Aorta (tissue), 5 donors: ENCODE measurements at regions not wholly inside any gene's neighbourhood (a gene's known extent, or its start where the extent isn't known, plus 50 kb on each side); places are given as distances from the start of the nearest gene placed in this dataset.

Source experiments
- ATAC-seq: fragments of 200-7000 bp; cut with Tn5 transposase; one replicate; pipeline ENCODE4 v1.9.1; 2022; ENCODE audit warnings: moderate library complexity; ENCODE audit not compliant: low FRiP score
- DNase-seq, 2 donors: peaks; one replicate each; pipeline ENCODE4 v3.0.0-alpha.2; 2020
- H3K27ac ChIP-seq, 2 donors: one replicate each; pipeline ENCODE4 v1.5.1; 2013; ENCODE audit warnings: low read length in 2 of 2, mild to moderate bottlenecking in 2 of 2, moderate library complexity in 2 of 2, control low read depth in 1 of 2, inconsistent platforms in 1 of 2, low read depth in 1 of 2
- H3K27me3 ChIP-seq, 2 donors: one replicate each; pipeline ENCODE4 v1.6.1; 2013; ENCODE audit warnings: control low read depth in 1 of 2, low read length in 1 of 2, mild to moderate bottlenecking in 1 of 2, moderate library complexity in 1 of 2; ENCODE audit not compliant: insufficient read depth in 2 of 2, control insufficient read depth in 1 of 2
- H3K36me3 ChIP-seq, 2 donors: one replicate each; pipeline ENCODE4 v1.6.1; 2013; ENCODE audit warnings: control low read depth in 1 of 2, low read length in 1 of 2, mild to moderate bottlenecking in 1 of 2; ENCODE audit not compliant: insufficient read depth in 2 of 2, control insufficient read depth in 1 of 2
- H3K4me1 ChIP-seq, 2 donors: one replicate each; pipeline ENCODE4 v1.6.1; 2013; ENCODE audit warnings: low read length in 2 of 2, control low read depth in 1 of 2, mild to moderate bottlenecking in 1 of 2, moderate library complexity in 1 of 2; ENCODE audit not compliant: insufficient read depth in 2 of 2, control insufficient read depth in 1 of 2
- H3K4me3 ChIP-seq, 2 donors: one replicate each; pipeline ENCODE4 v1.5.1; 2013; ENCODE audit warnings: low read length in 2 of 2, control low read depth in 1 of 2, mild to moderate bottlenecking in 1 of 2
- H3K9me3 ChIP-seq: one replicate; pipeline ENCODE4 v1.6.1; 2013; ENCODE audit warnings: mild to moderate bottlenecking, low read length; ENCODE audit not compliant: control insufficient read depth
- WGBS, 2 donors: extraction: QIAGEN DNeasy Blood & Tissue Kit; methylation state at CpG; one replicate each; pipeline ENCODE4 v1.1.7; 2013; 5-methylcytosine and 5-hydroxymethylcytosine counted together
- intact Hi-C, 2 donors: fragments of 100-400 bp; cut with DNase I; formaldehyde crosslinking; loops; one replicate each; pipeline versions ENCODE4 v1.14.2 to v1.15.0; 2022
- donor health status: healthy with polysubstance abuse.
- donor health status: Bipolar disorder and iron deficiency.
- donor health status: DM: no; HTN: no; CAD: no.
- donor health status: DM: no; HTN: no; CAD: no.
- donor health status: DM: yes; HTN: yes; CAD: no.

GRCh38 chr2:41958775-41959174, 89.0 kb upstream of the PKDCC start:
- H3K36me3 ChIP-seq, result no peaks in the 10 kb centered on the region
- no peaks in the 10 kb centered on the region for H3K27me3 ChIP-seq
- 59% methylated on average over 2 of the region's 2 CpGs for WGBS, 2 donors
- H3K27ac ChIP-seq, result no peak overlapping the region
- peaks cover 0 to 5% of the 10 kb centered on the region in 2 donors for H3K4me1 ChIP-seq
- ATAC-seq (no peak), DNase-seq (no peak)
- no peak overlapping the region for H3K4me3 ChIP-seq
- intact Hi-C loops, result no loop called here
- H3K9me3 ChIP-seq, result no peaks in the 10 kb centered on the region

DNA sequence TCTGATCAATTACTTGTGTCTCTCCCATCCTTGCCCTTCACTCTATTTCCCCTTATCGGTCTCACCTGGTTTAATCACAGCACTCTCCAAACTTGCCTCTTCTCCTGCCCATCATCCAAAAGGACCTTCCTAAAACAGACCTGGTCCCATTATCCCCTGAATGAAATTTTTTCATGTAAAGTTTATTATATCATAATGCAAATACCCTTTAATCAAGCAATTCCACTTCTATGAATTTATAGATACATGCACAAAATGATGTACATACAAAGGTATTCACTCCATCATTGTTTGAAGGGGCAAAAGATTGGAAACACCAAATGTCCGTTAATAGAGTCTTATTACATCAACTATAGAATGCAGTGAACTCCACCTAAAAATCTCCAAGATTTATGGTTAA, 88.1 kb upstream of the PKDCC start:
- ATAC-seq (no peak), DNase-seq (no peak)
- H3K27ac ChIP-seq, result no peak overlapping the region
- WGBS, 2 donors, result 95 to 96% methylated on average over 2 of the region's 2 CpGs
- H3K4me1 ChIP-seq, result peaks cover 6 to 7% of the 10 kb centered on the region in 2 donors
- H3K9me3 ChIP-seq, result no peaks in the 10 kb centered on the region
- intact Hi-C loops, result loop anchor here in 1 of 2 donors (10.0 kb wide), 1 partner anchor 55 kb away; no protein-coding TSS in a partner anchor
- H3K27me3 ChIP-seq, result no peaks in the 10 kb centered on the region
- H3K4me3 ChIP-seq, result no peak overlapping the region
- H3K36me3 ChIP-seq, result no peaks in the 10 kb centered on the region

DNA sequence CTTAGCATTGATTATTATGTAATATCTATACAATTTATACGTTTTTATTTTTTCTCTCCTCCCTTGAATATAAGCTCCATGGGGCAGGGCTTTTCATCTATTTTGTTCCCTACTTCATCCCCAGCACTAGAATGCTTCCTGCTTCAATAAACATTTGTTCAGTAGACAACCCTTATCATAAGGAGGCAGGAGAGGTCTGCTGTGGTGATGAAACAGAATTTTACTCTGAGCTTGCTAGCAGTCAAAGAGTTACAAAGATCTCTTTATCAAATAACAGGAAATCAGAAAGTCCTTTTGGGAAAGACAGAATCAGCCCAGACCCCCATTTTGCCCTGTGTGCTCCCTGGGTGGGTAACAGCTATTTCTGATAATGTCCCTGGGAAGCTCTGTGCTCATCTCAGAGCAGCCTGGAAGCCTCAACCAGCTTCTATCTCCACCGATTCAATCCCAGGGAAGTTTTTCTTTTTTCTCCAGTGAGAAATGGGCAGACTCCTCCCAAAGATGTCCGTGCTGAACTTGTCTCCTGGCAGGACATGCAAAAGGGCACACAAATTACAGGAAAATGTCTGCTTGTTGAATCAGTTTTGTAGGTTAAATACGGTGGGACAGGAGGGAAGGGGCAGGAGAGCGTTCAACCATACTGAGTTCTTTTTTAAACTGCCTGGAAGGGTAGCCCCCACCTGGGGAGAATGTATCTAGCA, 84.7 kb upstream of the PKDCC start:
- Histone ChIP-seq H3K4me3 (no peak overlapping the region), H3K9me3 (no peaks in the 10 kb centered on the region), H3K27ac (peak overlapping the region in 1 of 2 donors; percentile 68), H3K27me3 (no peaks in the 10 kb centered on the region), H3K4me1 (peaks cover 13 to 16% of the 10 kb centered on the region in 2 donors), H3K36me3 (no peaks in the 10 kb centered on the region)
- DNase-seq (no peak), ATAC-seq (no peak)
- intact Hi-C loops, result loop anchor here in 1 of 2 donors (10.0 kb wide), 1 partner anchor 58 kb away; no protein-coding TSS in a partner anchor
- 15 to 34% methylated on average over 5 of the region's 5 CpGs for WGBS, 2 donors

GRCh38 chr2:41963661-41964525, 83.9 kb upstream of the PKDCC start:
- 8 to 14% methylated on average over 10 of the region's 10 CpGs for WGBS, 2 donors
- ATAC-seq, result peak; percentile 66
- Histone ChIP-seq H3K4me3 (no peak overlapping the region), H3K27ac (peak overlapping the region; percentile 62 to 89), H3K27me3 (no peaks in the 10 kb centered on the region), H3K4me1 (peaks cover 13 to 16% of the 10 kb centered on the region in 2 donors), H3K9me3 (no peaks in the 10 kb centered on the region), H3K36me3 (no peaks in the 10 kb centered on the region)
- DNase-seq, result peak; percentile 85 to 86
- intact Hi-C loops, result loop anchor here in 1 of 2 donors (10.0 kb wide), 1 partner anchor 59 kb away; no protein-coding TSS in a partner anchor

GRCh38 chr2:41965173-41965908, 82.5 kb upstream of the PKDCC start:
- intact Hi-C loops, result loop anchor here (5.0 to 10.0 kb wide), 3 partner anchors 61 to 97 kb away; no protein-coding TSS in a partner anchor
- ATAC-seq, result no peak
- peaks cover 13 to 16% of the 10 kb centered on the region in 2 donors for H3K4me1 ChIP-seq

GRCh38 chr2:41965909-41966295, 81.9 kb upstream of the PKDCC start:
- Histone ChIP-seq H3K27ac (peak overlapping the region; percentile 84 to 89), H3K9me3 (no peaks in the 10 kb centered on the region), H3K27me3 (no peaks in the 10 kb centered on the region), H3K4me1 (peaks cover 13 to 16% of the 10 kb centered on the region in 2 donors), H3K36me3 (no peaks in the 10 kb centered on the region), H3K4me3 (no peak overlapping the region)
- WGBS, 2 donors, result 2 to 6% methylated on average over 2 of the region's 2 CpGs
- ATAC-seq (peak; percentile 56), DNase-seq (peak in 1 of 2 donors; percentile 72)
- intact Hi-C loops, result loop anchor here (1.0 to 10.0 kb wide), 5 partner anchors 61 to 96 kb away; no protein-coding TSS in a partner anchor

More at GRCh38 chr2:41965173-41965908, 82.5 kb upstream of the PKDCC start:
- no peak for DNase-seq
- Histone ChIP-seq H3K27ac (peak overlapping the region; percentile 84 to 89), H3K4me3 (no peak overlapping the region), H3K27me3 (no peaks in the 10 kb centered on the region), H3K36me3 (no peaks in the 10 kb centered on the region), H3K9me3 (no peaks in the 10 kb centered on the region)
- WGBS, 2 donors, result 29 to 32% methylated on average over 5 of the region's 5 CpGs

DNA sequence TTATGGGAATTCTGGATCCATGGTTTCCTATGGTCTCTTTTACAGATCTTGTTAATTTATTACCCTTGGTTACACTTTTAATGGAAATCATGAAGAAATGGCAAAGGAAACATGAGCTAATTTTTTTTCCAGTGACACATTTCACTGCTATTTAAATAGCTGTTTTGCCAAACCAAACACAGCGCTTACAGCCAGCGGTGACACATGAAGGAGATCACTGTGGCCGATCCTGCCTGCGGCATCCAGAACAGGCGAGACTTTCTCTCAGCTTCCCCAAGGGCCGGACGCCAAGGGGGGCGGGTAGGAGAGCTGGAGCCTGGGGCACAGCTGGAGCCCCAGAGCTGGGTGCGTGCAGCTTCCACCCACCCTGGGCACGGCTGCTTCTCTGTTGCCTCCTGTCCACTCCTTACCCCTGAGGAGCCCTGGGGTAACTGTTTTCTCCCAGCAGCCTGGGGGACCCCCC, 81.4 kb upstream of the PKDCC start:
- Histone ChIP-seq H3K4me1 (peaks cover 13 to 16% of the 10 kb centered on the region in 2 donors), H3K4me3 (no peak overlapping the region), H3K9me3 (no peaks in the 10 kb centered on the region), H3K27ac (peak overlapping the region; percentile 89 to 93), H3K27me3 (no peaks in the 10 kb centered on the region), H3K36me3 (no peaks in the 10 kb centered on the region)
- WGBS, 2 donors, result 2 to 4% methylated on average over 10 of the region's 10 CpGs
- DNase-seq (peak; percentile 97 to 98), ATAC-seq (peak; percentile 90)
- intact Hi-C loops, result loop anchor here (1.0 to 10.0 kb wide), 5 partner anchors 62 to 96 kb away; no protein-coding TSS in a partner anchor

DNA sequence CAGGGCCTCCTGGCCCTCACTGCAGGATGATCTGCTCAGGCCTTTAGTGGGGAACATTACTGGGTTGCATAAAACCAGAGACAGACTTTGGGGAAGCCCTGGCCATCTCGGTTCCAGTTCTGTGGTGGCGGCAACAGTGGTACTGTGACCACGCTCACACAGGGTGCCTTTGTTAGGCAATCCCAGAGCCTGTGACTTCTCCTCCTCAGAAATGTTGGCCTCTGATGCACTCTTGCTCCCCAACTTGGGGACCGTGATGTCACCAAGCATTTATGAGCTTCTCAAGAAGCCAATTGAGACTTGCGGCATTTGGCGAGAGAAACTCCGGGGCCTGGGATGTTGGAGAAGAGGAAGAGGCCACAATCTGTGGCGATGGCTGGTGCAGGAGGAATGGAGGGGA, 80.9 kb upstream of the PKDCC start:
- Histone ChIP-seq H3K4me3 (no peak overlapping the region), H3K9me3 (no peaks in the 10 kb centered on the region), H3K27me3 (no peaks in the 10 kb centered on the region), H3K36me3 (no peaks in the 10 kb centered on the region), H3K27ac (peak overlapping the region; percentile 88 to 93), H3K4me1 (peaks cover 13 to 16% of the 10 kb centered on the region in 2 donors)
- 13 to 15% methylated on average over 8 of the region's 8 CpGs for WGBS, 2 donors
- DNase-seq, result peak; percentile 71 to 79
- intact Hi-C loops, result loop anchor here (1.0 to 10.0 kb wide), 5 partner anchors 62 to 95 kb away; no protein-coding TSS in a partner anchor
- peak; percentile 42 for ATAC-seq
